ENCODE measurements at regions not wholly inside any gene's neighbourhood (a gene's known extent, or its start where the extent isn't known, plus 50 kb on each side); places are given as distances from the start of the nearest gene placed in this dataset.

DNA sequence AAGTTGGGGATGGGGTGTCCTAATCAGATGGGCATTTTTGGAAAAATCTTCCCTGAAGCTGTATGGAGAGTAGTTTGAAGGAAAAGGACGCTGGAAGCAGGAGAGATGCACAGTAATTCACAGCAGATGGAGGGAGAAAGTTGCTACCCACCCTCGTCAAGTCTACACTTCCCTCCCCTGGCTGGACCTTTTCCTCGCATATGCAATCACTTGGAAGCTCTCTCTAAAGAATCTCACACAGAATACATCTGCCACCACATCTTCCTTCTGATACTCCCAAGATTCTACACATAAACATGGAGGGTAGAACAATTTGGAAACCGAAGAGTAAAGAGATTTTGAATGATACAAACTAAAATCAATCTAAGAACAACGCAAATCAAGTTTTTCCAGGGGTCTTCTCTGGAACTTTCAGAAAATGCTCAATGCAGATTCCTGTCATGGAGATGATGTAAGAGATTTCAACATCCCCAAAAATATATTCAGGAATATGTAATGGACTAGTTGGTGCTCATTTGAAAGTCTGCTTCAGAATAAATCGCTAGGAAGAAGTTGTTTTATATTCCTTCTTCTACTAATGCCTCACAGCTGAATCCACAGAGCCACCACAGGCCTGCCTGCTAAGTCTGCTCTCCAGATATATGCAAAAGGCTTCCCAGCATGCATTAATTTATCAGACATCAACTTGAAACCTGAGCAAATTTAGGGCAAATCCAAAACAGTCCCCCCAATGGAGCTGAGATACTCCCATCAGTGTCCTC, 291.5 kb downstream of the LRATD1 start:
- DNase-seq: no peak

DNA sequence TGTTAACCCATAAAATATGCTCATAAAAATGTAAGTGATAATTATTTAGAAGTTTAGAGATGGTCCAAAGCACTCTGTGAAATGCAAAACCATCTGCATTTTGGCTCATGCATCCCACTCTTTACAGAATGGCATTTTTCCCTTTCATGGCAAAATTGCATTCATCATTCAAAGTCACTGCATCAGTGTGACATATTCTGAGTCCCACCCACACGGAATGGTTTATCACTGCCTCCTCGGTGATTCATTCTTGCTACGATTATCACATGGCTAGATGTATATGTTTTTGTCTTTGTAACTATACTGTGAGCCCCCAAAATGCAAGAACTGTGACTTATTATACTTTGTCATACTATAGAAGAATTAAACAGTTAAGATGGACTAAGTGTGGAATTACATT, 293.0 kb downstream of the LRATD1 start:
- DNase-seq: no peak

DNA sequence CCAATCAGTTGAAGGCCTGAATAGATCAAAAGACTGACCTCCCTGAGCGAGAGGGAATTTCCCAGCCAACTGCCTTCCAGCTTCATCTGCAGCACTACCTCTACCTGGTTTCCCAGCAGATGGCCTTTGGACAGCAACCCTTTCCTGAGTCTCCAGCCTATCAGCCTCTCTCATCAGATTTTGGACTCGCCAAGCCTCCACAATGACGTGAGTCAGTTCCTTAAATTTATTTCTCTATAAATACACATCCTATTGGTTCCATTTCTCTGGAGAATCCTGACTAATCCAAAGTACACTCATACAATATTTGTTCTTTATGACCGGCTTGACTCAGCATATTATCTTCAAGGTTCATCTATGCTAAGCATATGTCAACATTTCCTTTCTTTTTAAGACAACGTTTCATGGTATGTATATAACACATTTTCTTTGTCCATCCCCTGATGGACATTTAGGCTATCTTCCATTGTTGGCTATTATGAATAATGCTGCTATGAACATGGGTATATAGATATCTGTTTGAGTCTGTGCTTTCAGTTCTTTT, 294.6 kb downstream of the LRATD1 start:
- no peak for DNase-seq

DNA sequence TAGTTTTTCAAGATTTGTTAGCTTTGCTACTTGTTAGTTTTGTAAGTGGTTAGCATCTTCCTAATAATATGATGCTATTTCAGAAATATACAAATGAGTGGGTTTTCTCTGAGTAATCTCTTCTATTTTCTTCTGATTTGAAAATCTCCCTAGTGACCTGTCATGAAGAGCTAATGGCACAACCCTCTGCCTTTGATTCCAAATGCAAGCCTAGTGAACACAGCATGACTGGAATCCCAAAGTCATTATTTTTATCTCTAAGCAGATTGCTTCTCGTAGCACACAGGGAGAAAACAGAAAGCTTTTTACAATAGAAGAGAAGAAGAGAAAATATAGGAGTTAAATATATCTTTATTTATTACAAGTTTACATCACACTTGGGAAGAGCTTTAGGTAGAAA, 295.5 kb downstream of the LRATD1 start:
- DNase-seq: no peak

DNA sequence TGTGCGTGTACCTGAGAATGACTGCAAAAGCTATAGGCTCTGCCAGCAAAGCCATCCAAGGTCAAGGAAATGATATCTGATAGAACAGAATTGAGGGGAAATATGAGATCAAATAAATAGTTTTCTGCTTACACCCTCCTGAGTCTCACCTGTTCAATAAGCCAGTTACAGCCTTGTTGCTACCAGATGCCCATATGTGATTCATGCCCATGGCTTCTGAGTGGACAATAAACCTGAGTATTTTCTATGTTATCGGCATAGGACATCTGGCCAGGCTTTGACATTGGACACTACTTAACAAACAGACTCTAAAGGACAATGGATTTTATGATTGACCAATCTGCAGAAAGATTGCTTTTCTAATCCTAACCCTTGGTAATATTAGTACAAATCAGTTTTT, 297.9 kb downstream of the LRATD1 start:
- no peak for DNase-seq

DNA sequence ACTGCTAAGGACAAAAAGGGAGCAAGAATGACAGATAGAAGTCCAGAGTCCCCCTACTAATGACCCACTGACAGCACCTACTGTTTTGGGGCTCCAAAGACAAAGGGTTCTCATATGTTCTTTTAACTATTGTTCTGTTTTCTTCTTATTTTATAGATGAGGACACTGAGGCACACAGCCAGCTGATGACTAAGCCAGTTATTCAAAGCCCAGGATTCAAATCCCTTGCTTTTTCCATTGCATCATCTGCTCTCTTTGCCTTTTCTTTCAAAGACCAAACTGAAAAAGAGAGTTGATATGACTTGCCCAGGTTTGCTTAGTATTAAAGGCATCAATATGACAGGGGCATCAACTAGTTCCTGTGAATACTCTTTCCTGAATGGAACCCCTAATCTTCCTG, 299.8 kb downstream of the LRATD1 start:
- DNase-seq: no peak

DNA sequence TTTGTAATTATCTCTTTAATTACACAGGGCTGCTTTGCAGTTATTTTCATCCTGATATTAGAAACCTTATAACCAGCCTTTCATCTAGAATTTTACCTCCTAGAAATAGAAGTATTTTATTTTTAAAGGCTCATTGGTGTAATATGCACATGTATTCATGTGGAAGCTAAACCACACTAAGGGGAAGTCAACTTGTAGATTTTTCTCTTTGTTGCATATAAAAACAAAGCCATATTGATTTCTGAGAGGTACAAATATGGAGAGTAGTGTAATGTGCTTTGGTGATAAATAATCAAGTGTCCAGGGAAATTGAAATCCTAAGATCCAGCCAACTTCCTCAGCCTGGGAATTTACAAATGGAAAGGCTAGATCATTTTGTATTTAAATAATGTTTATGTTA, 301.2 kb downstream of the LRATD1 start:
- DNase-seq: no peak

DNA sequence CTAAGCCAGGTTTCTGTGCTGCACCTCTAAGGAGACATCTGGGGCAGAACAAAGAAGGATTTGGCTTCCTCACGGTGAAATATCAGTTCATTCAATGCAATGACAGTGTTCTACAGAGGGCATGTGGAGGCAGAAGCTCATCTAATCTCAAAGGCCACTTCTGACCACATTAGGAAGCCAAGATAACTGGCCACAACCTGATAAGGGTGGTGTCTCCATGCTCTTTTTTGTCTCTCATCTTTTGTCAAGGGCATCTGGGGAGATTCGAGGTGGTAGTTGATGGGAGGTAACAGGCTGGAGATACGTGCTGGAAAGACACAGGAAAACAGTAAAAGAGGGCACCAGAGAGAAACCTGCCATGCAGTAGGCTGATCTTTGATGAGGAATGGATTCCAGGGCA, 303.9 kb downstream of the LRATD1 start:
- DNase-seq: no peak

DNA sequence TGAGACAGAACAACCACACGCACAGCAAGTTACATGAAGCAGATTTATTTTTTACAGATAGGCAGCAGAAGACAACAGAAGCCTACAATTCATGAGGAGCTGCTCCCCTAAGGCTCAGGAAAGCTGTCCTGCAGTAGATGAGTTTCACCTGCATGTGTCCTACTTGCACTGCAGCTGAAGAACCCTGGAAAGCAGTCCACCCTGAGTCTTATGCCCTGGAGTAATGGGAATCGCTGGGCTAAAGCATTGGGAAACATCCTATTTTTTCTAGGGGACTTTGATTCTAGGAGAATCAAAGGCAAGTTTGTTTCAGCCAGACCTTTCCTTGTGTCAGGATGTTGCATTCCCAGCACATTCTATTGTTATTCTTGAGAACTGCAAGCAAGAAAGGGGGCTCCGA, 304.8 kb downstream of the LRATD1 start:
- no peak for DNase-seq

DNA sequence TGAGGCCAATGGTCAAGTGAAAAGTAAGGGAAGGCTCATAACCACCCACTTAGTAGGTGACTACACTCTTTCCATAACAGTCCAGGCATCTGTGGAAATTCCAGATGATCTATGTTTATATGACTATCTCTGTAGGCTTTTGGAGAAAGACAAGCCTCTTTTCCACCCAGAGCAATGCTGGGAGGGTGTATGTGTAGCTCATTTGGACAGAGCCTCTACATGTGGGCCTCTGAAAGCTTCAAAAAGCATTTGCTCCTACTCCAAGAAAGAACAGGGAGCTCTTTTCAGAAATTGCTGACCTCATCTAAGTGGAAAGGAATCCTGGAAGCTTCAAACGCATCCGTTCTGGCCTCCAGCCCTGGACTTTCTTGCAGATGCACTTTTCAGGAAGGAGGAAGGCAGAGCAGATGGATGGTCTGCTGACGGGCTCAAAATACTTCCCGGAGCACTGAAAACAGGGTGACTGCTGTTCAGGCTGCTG, 308.7 kb downstream of the LRATD1 start:
- DNase-seq: no peak

DNA sequence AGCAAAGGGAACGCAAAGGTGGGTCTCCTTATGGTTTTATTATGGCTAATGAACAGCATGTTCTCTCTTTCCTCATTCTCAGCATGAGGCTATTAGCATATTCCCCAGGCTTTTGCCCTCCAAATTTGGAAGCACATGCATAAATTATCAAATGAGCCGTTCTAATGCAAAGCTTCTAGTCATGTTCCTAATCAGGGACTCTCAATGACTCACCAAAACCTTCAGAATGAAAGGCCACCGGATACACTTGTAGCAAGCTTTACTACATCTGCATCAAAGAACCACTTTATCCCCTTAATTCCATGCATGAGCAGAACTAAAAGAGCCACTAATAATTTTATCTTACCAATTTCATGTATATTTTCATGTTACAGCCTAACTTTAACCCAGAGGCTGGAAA, 310.5 kb downstream of the LRATD1 start:
- DNase-seq: no peak

DNA sequence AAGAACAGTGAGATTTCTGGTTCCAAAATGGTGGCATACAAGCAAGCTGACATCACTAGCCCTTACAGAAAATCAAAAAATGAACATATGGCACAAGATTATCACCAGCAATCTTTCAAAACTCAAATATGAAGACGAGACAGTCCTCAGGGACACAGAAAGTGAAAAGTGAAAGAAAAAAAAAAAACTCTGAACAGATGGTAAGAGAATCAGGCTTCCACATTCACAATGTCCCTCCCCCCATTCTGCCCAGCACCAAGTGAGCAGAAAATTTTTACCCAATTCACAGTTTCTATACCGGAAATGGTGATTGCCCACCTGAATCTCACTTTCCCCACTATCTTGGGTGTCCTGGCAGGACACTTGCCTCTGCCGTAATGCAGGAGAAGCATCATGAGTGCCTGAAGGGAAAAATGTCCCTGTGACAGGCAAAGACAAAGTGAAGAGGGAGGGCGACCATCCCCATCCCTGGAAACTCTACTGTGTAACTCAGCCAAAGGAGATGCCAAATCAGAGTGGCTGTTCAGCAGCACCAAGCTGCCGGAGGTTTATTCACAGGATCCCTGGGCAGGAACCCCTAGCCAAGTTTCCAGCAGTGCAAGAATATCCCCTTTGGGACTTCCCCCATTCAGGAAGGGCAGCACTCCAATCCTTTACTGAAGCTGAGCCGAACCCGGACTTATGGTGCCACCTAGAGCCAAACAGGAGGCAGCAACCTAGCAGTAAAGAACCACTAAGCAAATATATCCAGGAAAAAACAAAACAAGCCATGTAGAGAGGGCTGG, 312.2 kb downstream of the LRATD1 start:
- peak; percentile 96 for DNase-seq

DNA sequence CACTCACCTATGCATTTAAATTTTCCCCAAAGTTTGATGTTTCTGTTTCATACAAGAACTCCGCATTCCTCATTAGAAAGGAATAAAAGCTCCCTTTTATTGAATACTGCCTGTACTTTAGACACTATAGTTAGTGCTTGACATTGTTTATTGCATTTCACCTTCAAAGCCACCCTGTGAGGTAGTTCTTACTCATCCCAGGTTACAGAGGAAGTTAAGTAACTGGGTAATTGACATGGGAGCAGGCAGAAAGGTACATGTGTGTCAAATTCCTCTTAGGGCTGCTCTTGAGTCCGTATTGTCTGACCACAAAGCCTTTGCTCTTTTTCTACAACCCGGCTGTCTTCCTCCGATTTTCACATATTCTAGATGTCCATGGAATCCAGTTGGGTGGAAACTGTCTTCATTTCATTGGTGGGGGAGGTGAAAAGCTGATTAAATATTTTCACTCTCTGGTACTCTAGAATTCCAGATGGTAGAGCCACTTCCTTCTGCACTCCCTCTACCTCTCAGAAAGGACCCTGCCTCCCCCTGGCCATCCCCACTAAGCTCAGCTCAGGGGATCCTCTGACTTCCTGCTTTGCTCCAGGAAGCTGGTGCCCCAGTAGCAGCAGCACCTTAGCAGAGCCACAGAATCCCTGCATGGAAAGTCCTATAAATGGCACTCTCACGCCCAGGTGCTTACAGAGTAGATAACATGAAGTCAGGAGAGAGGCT, 319.2 kb downstream of the LRATD1 start:
- no peak for DNase-seq

DNA sequence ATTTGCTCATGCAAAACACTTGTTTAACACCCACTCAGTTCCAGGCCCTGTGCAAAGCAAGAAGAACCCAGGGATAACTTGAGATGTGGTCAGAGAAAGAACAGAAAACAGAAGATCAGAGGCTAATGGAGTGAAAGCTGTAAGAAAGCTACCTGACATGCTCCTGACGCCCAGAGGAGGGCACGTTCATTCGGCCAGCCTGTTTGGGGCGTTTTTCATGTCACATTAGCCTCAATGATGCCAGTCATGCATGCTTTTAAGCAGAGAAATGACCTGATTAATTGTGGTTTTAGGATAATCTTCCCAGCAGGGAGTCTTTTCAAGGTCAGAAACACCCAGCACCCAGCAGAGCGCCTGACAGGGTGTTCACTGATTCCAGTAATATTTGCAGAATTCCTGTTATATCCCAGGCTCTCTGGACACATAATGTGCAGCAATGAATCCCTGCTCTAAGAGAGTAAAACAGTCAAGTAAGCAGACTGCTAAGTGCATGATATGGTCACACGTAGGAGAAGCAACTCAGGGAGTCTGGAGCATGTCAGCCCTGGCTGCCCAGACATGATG, 320.0 kb downstream of the LRATD1 start:
- no peak for DNase-seq

DNA sequence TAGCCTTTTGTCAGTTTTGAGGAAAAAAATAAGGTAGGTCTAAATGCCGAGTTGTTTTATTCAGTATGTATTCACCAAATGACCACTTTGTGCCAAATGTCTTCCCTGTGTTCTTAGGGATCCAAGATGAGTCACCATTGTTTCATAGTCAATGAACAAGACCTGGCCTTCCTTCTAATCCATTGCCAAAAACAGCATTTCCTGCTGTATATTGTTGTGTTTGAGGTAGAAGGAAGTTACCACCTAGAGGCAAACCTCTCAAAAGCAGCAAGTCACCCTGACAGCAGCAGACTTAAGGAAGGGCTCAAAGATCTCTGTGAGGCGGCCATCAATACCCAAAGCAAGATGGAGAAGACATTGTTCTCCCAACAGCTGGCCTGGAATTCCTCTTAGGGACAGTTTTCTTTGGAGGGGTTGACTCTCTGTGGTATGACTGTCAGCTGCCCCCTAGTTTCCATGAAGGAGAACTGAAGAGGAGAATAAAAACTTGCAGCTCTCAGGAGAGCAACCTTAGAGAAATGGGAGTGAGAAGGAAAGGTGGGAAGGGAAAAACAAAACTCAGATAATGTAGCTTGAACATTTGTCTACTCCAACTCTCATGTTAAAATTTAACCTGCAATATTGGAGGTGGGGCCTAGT, 328.3 kb downstream of the LRATD1 start:
- DNase-seq: no peak

DNA sequence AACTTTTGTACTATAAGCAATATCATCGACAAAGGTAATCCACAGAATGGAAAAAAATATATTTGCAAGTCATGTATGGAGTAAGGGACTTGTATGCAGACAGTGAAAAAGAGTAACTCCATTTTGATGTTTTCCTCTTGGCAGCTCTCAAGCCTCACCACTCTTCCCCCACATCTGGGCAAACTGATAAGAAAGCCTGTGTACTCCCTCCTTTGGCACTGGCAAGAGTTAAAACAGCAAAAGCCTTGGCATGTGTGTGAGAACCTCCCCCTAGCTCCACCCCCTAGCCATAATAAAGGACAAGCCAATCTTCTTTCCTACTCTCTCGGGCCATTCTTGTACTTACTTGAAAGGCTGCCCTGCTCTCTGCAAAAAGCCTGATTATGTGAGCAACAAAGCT, 335.2 kb downstream of the LRATD1 start:
- DNase-seq: no peak

DNA sequence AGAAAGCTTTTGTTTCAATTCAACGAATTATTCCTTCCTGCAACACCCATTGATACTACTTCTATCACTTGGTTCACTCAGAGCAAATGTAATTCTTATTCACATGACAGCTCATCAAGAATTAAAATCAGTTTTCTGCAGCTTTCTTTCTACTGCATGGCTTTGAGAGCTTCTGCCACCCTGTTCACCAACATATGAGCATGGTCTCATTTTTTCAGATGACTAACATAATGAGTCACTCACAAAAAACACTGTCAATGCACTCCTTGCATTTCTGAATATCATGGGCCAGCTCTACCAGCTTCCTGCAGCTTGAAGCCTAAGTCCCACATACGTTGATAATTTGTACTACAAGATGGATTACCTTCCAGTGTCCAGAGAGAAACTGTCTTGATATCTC, 342.9 kb downstream of the LRATD1 start:
- no peak for DNase-seq

DNA sequence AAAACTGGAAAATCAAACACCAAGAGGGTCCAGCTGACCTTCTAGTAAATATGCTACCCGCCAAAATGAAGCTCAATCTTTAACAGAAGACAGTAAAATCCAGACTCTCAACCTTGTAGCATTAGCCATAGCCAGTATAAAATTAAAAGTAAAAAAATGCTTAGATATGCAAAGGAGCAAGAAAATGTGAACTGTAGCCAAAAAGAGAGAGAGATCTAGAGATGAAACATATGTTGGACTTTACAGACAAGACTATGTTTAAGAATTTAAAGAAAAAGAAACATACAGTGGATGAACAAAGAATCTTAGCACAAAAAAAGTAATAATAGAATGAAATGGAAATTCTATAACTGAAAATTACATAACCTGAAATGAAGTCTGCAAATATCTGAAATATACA, 344.5 kb downstream of the LRATD1 start:
- DNase-seq: no peak

DNA sequence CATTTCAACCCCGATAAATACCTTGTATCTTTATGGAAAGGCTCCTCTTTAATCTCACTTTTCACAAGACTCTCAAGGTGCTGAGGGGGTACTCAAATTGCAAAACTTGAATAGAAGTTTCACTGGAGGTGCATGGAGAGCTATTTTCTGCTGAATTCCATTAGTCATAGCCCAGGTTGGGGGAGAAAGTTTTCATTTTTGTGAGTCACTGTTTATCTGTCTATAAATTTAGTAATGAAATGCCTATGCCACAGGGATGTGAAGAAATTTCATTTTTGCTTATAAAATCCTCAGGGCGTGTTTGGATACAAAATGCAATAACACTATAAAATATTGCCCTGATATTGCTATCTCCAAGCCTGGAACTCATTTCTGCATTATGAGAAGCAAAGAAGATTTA, 346.3 kb downstream of the LRATD1 start:
- DNase-seq: no peak

DNA sequence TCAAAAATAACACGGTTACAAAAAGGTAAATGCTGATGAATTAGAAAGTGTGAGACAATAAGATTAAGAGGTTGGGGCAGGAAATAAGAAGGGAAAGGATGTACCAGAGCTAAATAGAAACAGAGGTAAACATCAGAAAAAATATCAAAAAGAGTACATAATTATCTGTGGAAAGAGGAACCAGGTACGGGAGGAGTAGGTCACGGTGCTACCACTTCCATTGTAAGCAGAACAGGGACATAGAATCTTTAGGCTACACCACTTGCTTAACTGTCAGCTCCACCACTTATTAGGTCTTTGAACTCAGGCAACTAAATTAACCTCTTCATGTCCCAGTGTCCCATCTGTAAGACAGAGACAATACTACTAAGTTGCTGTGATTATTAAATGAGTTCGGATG, 350.3 kb downstream of the LRATD1 start:
- DNase-seq: no peak

DNA sequence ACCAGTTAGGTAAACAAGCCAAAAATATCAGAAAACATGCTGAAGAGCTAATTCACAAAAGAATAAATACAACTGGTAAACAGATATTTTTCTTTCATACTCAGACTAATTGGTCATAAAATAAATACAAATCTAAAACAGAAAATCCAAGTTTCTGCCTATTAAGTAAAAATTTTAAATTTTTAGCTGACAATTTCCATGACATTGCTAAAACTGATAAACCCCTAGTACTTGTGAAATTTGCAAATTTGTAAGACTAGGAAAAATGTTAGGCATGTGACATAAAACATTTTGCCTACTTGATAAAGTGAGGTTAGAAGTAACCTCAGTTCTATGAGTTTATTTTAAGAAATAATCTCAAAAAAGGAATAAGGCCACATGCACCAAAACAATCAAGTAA, 356.1 kb downstream of the LRATD1 start:
- DNase-seq: no peak

DNA sequence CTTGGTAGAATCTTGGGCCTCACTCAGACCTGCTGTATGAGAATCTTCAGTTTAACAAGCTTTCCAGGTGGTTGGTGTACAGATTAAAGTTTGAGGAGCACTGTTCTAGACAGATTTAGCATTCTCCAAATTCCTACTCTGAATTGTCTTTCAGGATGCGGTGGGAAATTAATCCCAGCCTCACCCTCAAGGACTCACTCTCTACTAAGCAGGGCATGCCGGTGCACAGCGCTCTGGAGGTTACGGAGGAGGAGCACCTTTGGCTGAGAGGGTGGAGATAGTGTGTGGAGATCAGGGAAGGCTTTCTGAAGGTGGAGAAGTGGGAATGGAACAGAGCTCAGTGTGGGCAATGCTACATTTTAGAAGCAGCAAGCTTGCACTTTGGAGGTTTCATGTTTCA, 359.2 kb downstream of the LRATD1 start:
- no peak for DNase-seq

DNA sequence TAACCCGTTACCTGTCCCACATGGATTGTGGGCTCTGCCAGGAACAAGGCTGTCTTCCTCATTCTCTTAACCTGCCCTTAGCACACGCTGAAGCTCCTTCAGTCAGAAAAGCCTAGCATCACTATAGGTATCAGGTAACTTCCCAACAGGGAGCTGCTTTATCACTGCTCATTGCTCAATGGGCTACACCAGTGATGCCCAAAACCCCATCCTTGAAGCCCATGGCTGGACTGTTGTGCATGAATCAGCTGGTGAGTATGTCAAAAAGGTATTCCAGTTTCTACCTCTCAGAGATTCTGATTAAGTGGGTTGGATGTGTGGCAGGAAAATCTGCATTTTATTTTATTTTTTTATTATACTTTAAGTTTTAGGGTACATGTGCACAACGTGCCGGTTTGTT, 362.2 kb downstream of the LRATD1 start:
- DNase-seq: no peak
